ENCODE measurements at regions not wholly inside any gene's neighbourhood (a gene's known extent, or its start where the extent isn't known, plus 50 kb on each side); places are given as distances from the start of the nearest gene placed in this dataset.

GRCh38 chr2:133713049-133713580 lies 144.9 kb upstream of the NCKAP5 start:
- CTCF ChIA-PET: no interaction called here
- no TSS peak for BruUV-seq (replicated peaks)
- no peak overlapping the region for H3K9ac ChIP-seq (ENCODE audit: control insufficient read depth, insufficient read depth, low read length)

GRCh38 chr2:133716166-133716565 lies 147.9 kb upstream of the NCKAP5 start:
- ATAC-seq (no peak), DNase-seq (ENCODE audit: low read depth, low spot score) (no peak), FAIRE-seq (no peak)
- Histone ChIP-seq H2AFZ (ENCODE audit: control insufficient read depth, low read depth, low read length) (no peak overlapping the region), H4K20me1 (ENCODE audit: control insufficient read depth, insufficient read depth) (no peaks in the 10 kb centered on the region), H3K27ac (ENCODE audit: control insufficient read depth, insufficient read depth) (no peak overlapping the region), H3K4me1 (ENCODE audit: control insufficient read depth, insufficient read depth, low read length) (no peaks in the 10 kb centered on the region), H3K9ac (ENCODE audit: control insufficient read depth, insufficient read depth, low read length) (no peak overlapping the region), H3K9me3 (replicated peaks; ENCODE audit: control insufficient read depth, insufficient read depth, low read length) (no peaks in the 10 kb centered on the region), H3K4me2 (ENCODE audit: control insufficient read depth, insufficient read depth) (no peak overlapping the region), H3K4me3 (no peak overlapping the region), H3K36me3 (ENCODE audit: control insufficient read depth in 2 of 2, insufficient read depth in 2 of 2, low read length in 1 of 2) (no peaks in the 10 kb centered on the region), H3K27me3 (replicated peaks in 1 of 2; ENCODE audit: control insufficient read depth in 2 of 2, insufficient read depth in 2 of 2, low read length in 1 of 2) (no peaks in the 10 kb centered on the region; a peak in 3 of 4 replicates), H3K79me2 (ENCODE audit: control insufficient read depth, insufficient read depth, low read length) (no peaks in the 10 kb centered on the region)
- ChIA-PET CTCF (no interaction called here), RAD21 (ENCODE audit: unreplicated experiment) (no interaction called here), SMC1A (ENCODE audit: uncharacterized antibody, unreplicated experiment) (no interaction called here), POLR2A (no interaction called here)
- intact Hi-C loops (cut with micrococcal nuclease; ENCODE audit: unreplicated experiment): no loop called here
- WGBS (ENCODE audit: insufficient coverage, insufficient replicate concordance, low lambda C conversion rate, missing lambda C conversion rate): 13% methylated on average over 3 of the region's 3 CpGs
- in situ Hi-C loops (cut with MboI): no loop called here
- no TSS peak for BruUV-seq (replicated peaks)
- TF ChIP-seq CTCF (IDR thresholded peaks at IDR 0.05 in 2 of 3, conservative IDR thresholded peaks at IDR 0.05 in 1 of 3; ENCODE audit: control insufficient read depth in 2 of 3, extremely low read depth in 1 of 3, insufficient read depth in 1 of 3, low read depth in 3 of 3, low read length in 3 of 3) (no peak), SKIL (IDR thresholded peaks at IDR 0.05; ENCODE audit: low read depth, poor library complexity, severe bottlenecking) (no peak), MEF2B (IDR thresholded peaks at IDR 0.05; ENCODE audit: partially characterized antibody, poor library complexity, severe bottlenecking) (no peak)

More at GRCh38 chr2:133713049-133713580, 144.9 kb upstream of the NCKAP5 start:
- H2AFZ ChIP-seq (ENCODE audit: control insufficient read depth, low read depth, low read length): no peak overlapping the region
- H3K4me1 ChIP-seq (ENCODE audit: control insufficient read depth, insufficient read depth, low read length): no peaks in the 10 kb centered on the region
- H3K27ac ChIP-seq (ENCODE audit: control insufficient read depth, insufficient read depth): no peak overlapping the region
- no peaks in the 10 kb centered on the region for H3K36me3 ChIP-seq (ENCODE audit: control insufficient read depth in 2 of 2, insufficient read depth in 2 of 2, low read length in 1 of 2)
- intact Hi-C loops (cut with micrococcal nuclease; ENCODE audit: unreplicated experiment) (no loop called here), in situ Hi-C loops (cut with MboI) (no loop called here)
- FAIRE-seq (no peak), ATAC-seq (no peak), DNase-seq (ENCODE audit: low read depth, low spot score) (no peak)
- no peak for TF ChIP-seq IKZF1 (conservative IDR thresholded peaks at IDR 0.05)
- no peak for TF ChIP-seq PML (IDR thresholded peaks at IDR 0.05; ENCODE audit: low read length)
- TF ChIP-seq EGR1 (IDR thresholded peaks at IDR 0.05; ENCODE audit: borderline replicate concordance in 1 of 2, low read depth in 2 of 2, low read length in 2 of 2): no peak
- no peak for TF ChIP-seq IRF3 (IDR thresholded peaks at IDR 0.05)
- TF ChIP-seq SIN3A (IDR thresholded peaks at IDR 0.05; ENCODE audit: low read depth, low read length): no peak
- no peak for TF ChIP-seq SMAD1 (IDR thresholded peaks at IDR 0.05; ENCODE audit: low read depth, partially characterized antibody)
- no peak for TF ChIP-seq SMC3 (IDR thresholded peaks at IDR 0.05; ENCODE audit: borderline replicate concordance, low read length)
- TF ChIP-seq SREBF1 (IDR thresholded peaks at IDR 0.05; ENCODE audit: low read length): no peak
- RAD21 ChIA-PET (ENCODE audit: unreplicated experiment): no interaction called here
- H3K9me3 ChIP-seq (replicated peaks; ENCODE audit: control insufficient read depth, insufficient read depth, low read length): no peaks in the 10 kb centered on the region
- no peaks in the 10 kb centered on the region for H4K20me1 ChIP-seq (ENCODE audit: control insufficient read depth, insufficient read depth)
- no peak overlapping the region for H3K4me3 ChIP-seq
- no peaks in the 10 kb centered on the region for H3K79me2 ChIP-seq (ENCODE audit: control insufficient read depth, insufficient read depth, low read length)
- POLR2A ChIA-PET: no interaction called here
- no peak overlapping the region for H3K4me2 ChIP-seq (ENCODE audit: control insufficient read depth, insufficient read depth)
- 8% methylated on average over 4 of the region's 4 CpGs for WGBS (ENCODE audit: insufficient coverage, insufficient replicate concordance, low lambda C conversion rate, missing lambda C conversion rate)
- H3K27me3 ChIP-seq (replicated peaks in 1 of 2; ENCODE audit: control insufficient read depth in 2 of 2, insufficient read depth in 2 of 2, low read length in 1 of 2): no peaks in the 10 kb centered on the region; a peak in 2 of 4 replicates
- SMC1A ChIA-PET (ENCODE audit: uncharacterized antibody, unreplicated experiment): no interaction called here

All from GM12878 (cell line).